HepG2 (cell line): ENCODE measurements at regions not wholly inside any gene's neighbourhood (a gene's known extent, or its start where the extent isn't known, plus 50 kb on each side); places are given as distances from the start of the nearest gene placed in this dataset.

Experiments used
- ATAC-seq: fragments of 200-7000 bp; cut with Tn5 transposase; 3 replicates; pipeline ENCODE4 v1.9.1; 2020; ENCODE audit warnings: mild to moderate bottlenecking, moderate library complexity
- BruUV-seq: library from RNA; stranded (reverse); fragments of 400-500 nt; replicated peaks from 2 replicates; lab custom pipeline; 2021; lab: Mats Ljungman, UMichigan
- CTCF ChIA-PET: fragments of 300-600 bp; formaldehyde crosslinking; extraction: SDS; loops from one replicate; lab custom pipeline; 2021; ENCODE audit warnings: low total read pairs, inconsistent platforms, low intra/inter-chr PET ratio; lab: Yijun Ruan, JAX
- POLR2A ChIA-PET: fragments of 350-600 bp; sonication (Branson Sonifier 250); formaldehyde crosslinking; loops from one replicate; lab custom pipeline; 2020; ENCODE audit warnings: antibody characterized with exemption, inconsistent platforms; lab: Yijun Ruan, JAX
- DNase-seq: peaks from one replicate; pipeline ENCODE4 v3.0.0-alpha.2; 2015; ENCODE audit warnings: low spot score
- FAIRE-seq: peaks from 3 replicates; lab custom pipeline; 2011; peaks lifted over from hg19 to GRCh38; lab: Jason Lieb, UNC
- H2AFZ ChIP-seq: one replicate; pipeline ENCODE4 v1.6.1; 2011; ENCODE audit warnings: low read length, inconsistent platforms
- H3K27ac ChIP-seq: fragments of 300-600 bp; 3 replicates; pipeline ENCODE4 v1.8.0; 2011; ENCODE audit warnings: mixed run types, mild to moderate bottlenecking, mixed read lengths, low read length, inconsistent platforms; ENCODE audit not compliant: insufficient read depth; ENCODE audit errors: extremely low read length
- H3K27me3 ChIP-seq, 2 experiments: fragments of 200-600 bp in 1 of 2; 2 replicates in 1 of 2; 3 replicates in 1 of 2; pipeline versions ENCODE4 v1.6.0 to v1.8.0; 2011; ENCODE audit warnings: low read length in 2 of 2, mild to moderate bottlenecking in 2 of 2, moderate library complexity in 2 of 2, inconsistent platforms in 1 of 2; ENCODE audit not compliant: insufficient read depth in 2 of 2, control insufficient read depth in 1 of 2
- H3K36me3 ChIP-seq, 2 experiments: fragments of 200-600 bp in 1 of 2; replicated peaks in 1 of 2; 2 replicates in 1 of 2; 3 replicates in 1 of 2; pipeline versions ENCODE4 v1.5.1 to v1.8.0; 2011; ENCODE audit warnings: low read length in 2 of 2, inconsistent platforms in 1 of 2; ENCODE audit not compliant: insufficient read depth in 2 of 2, control insufficient read depth in 1 of 2
- H3K4me1 ChIP-seq: 2 replicates; pipeline ENCODE4 v1.5.1; 2012; ENCODE audit warnings: low read length, inconsistent platforms; ENCODE audit not compliant: insufficient read depth
- H3K4me2 ChIP-seq: 2 replicates; pipeline ENCODE4 v1.6.0; 2011; ENCODE audit warnings: low read depth, low read length, inconsistent platforms
- H3K4me3 ChIP-seq, 3 experiments: fragments of 200-600 bp in 1 of 3; sonication (generic), shearing (Covaris generic) in 1 of 3; replicated peaks in 1 of 3; 2 replicates each; pipeline ENCODE4 v1.5.1; 2011 to 2016; ENCODE audit warnings: low read length in 3 of 3, inconsistent platforms in 2 of 3, low read depth in 2 of 3, mild to moderate bottlenecking in 2 of 3, control low read depth in 1 of 3, mixed read lengths in 1 of 3; ENCODE audit not compliant: insufficient read depth in 1 of 3
- H3K79me2 ChIP-seq: one replicate; pipeline ENCODE4 v1.6.1; 2011; ENCODE audit warnings: low read length, inconsistent platforms; ENCODE audit not compliant: insufficient read depth
- H3K9ac ChIP-seq: 2 replicates; pipeline ENCODE4 v1.6.0; 2011; ENCODE audit warnings: mild to moderate bottlenecking, low read depth, low read length, inconsistent platforms; ENCODE audit not compliant: insufficient read depth
- H3K9me3 ChIP-seq: 2 replicates; pipeline ENCODE4 v1.5.1; 2012; ENCODE audit warnings: mild to moderate bottlenecking, low read length
- H4K20me1 ChIP-seq: 2 replicates; pipeline ENCODE4 v1.6.0; 2011; ENCODE audit warnings: inconsistent platforms, mild to moderate bottlenecking, low read length, moderate library complexity; ENCODE audit not compliant: insufficient read depth
- BHLHE40 ChIP-seq: IDR thresholded peaks from 2 replicates; pipeline ENCODE4 v1.6.1; 2011; ENCODE audit warnings: low read length, improper control_type of control experiment
- CEBPB ChIP-seq: IDR thresholded peaks from 2 replicates; pipeline ENCODE4 v1.6.1; 2011; ENCODE audit warnings: low read depth, low read length, improper control_type of control experiment, borderline replicate concordance
- FOSL2 ChIP-seq: sonication (generic); formaldehyde crosslinking; IDR thresholded peaks from 2 replicates; pipeline ENCODE4 v1.4.0; 2020; ENCODE audit warnings: missing genetic modification reagents
- FOXA3 ChIP-seq: IDR thresholded peaks from 2 replicates; pipeline ENCODE4 v1.6.1; 2016; ENCODE audit warnings: missing genetic modification reagents, missing compliant biosample characterization
- GPN1 ChIP-seq: sonication (generic); formaldehyde crosslinking; IDR thresholded peaks from 2 replicates; pipeline ENCODE4 v1.5.1; 2020; ENCODE audit warnings: missing genetic modification reagents, borderline replicate concordance
- HNF4G ChIP-seq, 2 experiments: sonication (generic) in 1 of 2; formaldehyde crosslinking in 1 of 2; IDR thresholded peaks; 2 replicates each; pipeline versions ENCODE4 v1.4.0 to v1.6.1; 2011 to 2020; ENCODE audit warnings: borderline replicate concordance in 2 of 2, low read depth in 2 of 2, mild to moderate bottlenecking in 2 of 2, low read length in 1 of 2, missing genetic modification reagents in 1 of 2, moderate library complexity in 1 of 2
- NR2F6 ChIP-seq, 2 experiments: IDR thresholded peaks; 2 replicates each; pipeline ENCODE4 v1.6.1; 2016; ENCODE audit warnings: antibody characterized with exemption in 1 of 2, mild to moderate bottlenecking in 1 of 2
- PAXIP1 ChIP-seq: sonication (generic); formaldehyde crosslinking; conservative IDR thresholded peaks from 2 replicates; pipeline ENCODE4 v1.4.0; 2020; ENCODE audit warnings: mild to moderate bottlenecking, missing genetic modification reagents, moderate library complexity
- REXO4 ChIP-seq: sonication (generic); formaldehyde crosslinking; IDR thresholded peaks from 2 replicates; pipeline ENCODE4 v1.8.0; 2022; ENCODE audit warnings: missing genetic modification reagents, mild to moderate bottlenecking, borderline replicate concordance
- SRSF4 ChIP-seq: fragments of 200-400 bp; formaldehyde crosslinking; IDR thresholded peaks from one replicate; pipeline ENCODE4 v1.6.1; 2018; ENCODE audit warnings: mild to moderate bottlenecking, low read depth, low read length, moderate library complexity; ENCODE audit not compliant: poor library complexity, severe bottlenecking
- TGIF2 ChIP-seq: IDR thresholded peaks from 2 replicates; pipeline ENCODE4 v1.6.1; 2016; ENCODE audit warnings: control low read depth, missing compliant biosample characterization
- ZNF260 ChIP-seq: sonication (generic); formaldehyde crosslinking; IDR thresholded peaks from 2 replicates; pipeline ENCODE4 v1.4.0; 2020; ENCODE audit warnings: missing genetic modification reagents, low read depth, mild to moderate bottlenecking, borderline replicate concordance
- ZNF264 ChIP-seq: sonication (generic); formaldehyde crosslinking; IDR thresholded peaks from 2 replicates; pipeline ENCODE4 v1.4.0; 2020; ENCODE audit warnings: missing genetic modification reagents
- ZNF367 ChIP-seq: sonication (generic); formaldehyde crosslinking; IDR thresholded peaks from 2 replicates; pipeline ENCODE4 v1.4.0; 2020; ENCODE audit warnings: missing genetic modification reagents, borderline replicate concordance
- ZNF567 ChIP-seq: sonication (generic); formaldehyde crosslinking; IDR thresholded peaks from 2 replicates; pipeline ENCODE4 v1.8.1; 2023; ENCODE audit warnings: mild to moderate bottlenecking, missing genetic modification reagents, borderline replicate concordance
- ZNF670 ChIP-seq: sonication (generic); formaldehyde crosslinking; IDR thresholded peaks from 2 replicates; pipeline ENCODE4 v1.8.0; 2022; ENCODE audit warnings: mild to moderate bottlenecking, missing genetic modification reagents, borderline replicate concordance
- WGBS: methylation state at CpG from one replicate; pipeline ENCODE4 v1.1.6; 2017; ENCODE audit warnings: low lambda C conversion rate; 5-methylcytosine and 5-hydroxymethylcytosine counted together
- in situ Hi-C: cut with HindIII; loops from 2 replicates; pipeline ENCODE4 v1.10.0; 2017; ENCODE audit warnings: low pct_unique_long_range_greater_than_20kb; ENCODE audit not compliant: extremely low pct_ligation_motif_present
- intact Hi-C: fragments of 100-400 bp; cut with micrococcal nuclease; formaldehyde crosslinking; loops from one replicate; pipeline ENCODE4 v1.10.0; 2022; ENCODE audit not compliant: unreplicated experiment

GRCh38 chr2:7900593-7900992 lies 781.3 kb upstream of the ID2 start:
- WGBS, result 19% methylated on average over 5 of the region's 5 CpGs
- Histone ChIP-seq H3K9me3 (no peaks in the 10 kb centered on the region), H3K4me1 (no peaks in the 10 kb centered on the region), H3K9ac (no peak overlapping the region), H3K79me2 (no peaks in the 10 kb centered on the region), H2AFZ (no peak overlapping the region), H3K4me3 (no peak overlapping the region), H3K27me3 (no peaks in the 10 kb centered on the region; a peak in 1 of 5 replicates), H3K27ac (no peak overlapping the region), H4K20me1 (no peaks in the 10 kb centered on the region), H3K36me3 (no peaks in the 10 kb centered on the region), H3K4me2 (no peak overlapping the region)
- FAIRE-seq, result no peak
- POLR2A ChIA-PET, result no interaction called here
- TF ChIP-seq ZNF264 (CRISPR knock-in tag), result no peak
- no peak for TF ChIP-seq ZNF567 (CRISPR knock-in tag)
- no peak for TF ChIP-seq ZNF260 (CRISPR knock-in tag)
- TF ChIP-seq GPN1 (CRISPR knock-in tag), result no peak
- intact Hi-C loops (no loop called here), in situ Hi-C loops (no loop called here)
- CTCF ChIA-PET, result no interaction called here
- no TSS peak for BruUV-seq
- ATAC-seq, result no peak
- no peak for DNase-seq

- peak; percentile 82 for ATAC-seq
Measured at GRCh38 chr2:7902251-7902765, 779.5 kb upstream of the ID2 start.

More at GRCh38 chr2:7902251-7902765, 779.5 kb upstream of the ID2 start:
- no TSS peak for BruUV-seq
- 1% methylated on average over 5 of the region's 5 CpGs for WGBS
- Histone ChIP-seq H3K4me2 (no peak overlapping the region), H3K27ac (no peak overlapping the region), H4K20me1 (no peaks in the 10 kb centered on the region), H3K9me3 (no peaks in the 10 kb centered on the region), H3K4me1 (no peaks in the 10 kb centered on the region), H3K9ac (no peak overlapping the region), H2AFZ (no peak overlapping the region), H3K36me3 (no peaks in the 10 kb centered on the region), H3K27me3 (no peaks in the 10 kb centered on the region), H3K4me3 (no peak overlapping the region), H3K79me2 (no peaks in the 10 kb centered on the region)
- in situ Hi-C loops (no loop called here), intact Hi-C loops (no loop called here)
- DNase-seq, result no peak
- FAIRE-seq, result no peak
- ChIA-PET POLR2A (no interaction called here), CTCF (no interaction called here)
- TF ChIP-seq REXO4 (no peak), ZNF670 (no peak), SRSF4 (no peak), FOSL2 (CRISPR knock-in tag) (peak; percentile 42), ZNF367 (CRISPR knock-in tag) (no peak), ZNF264 (CRISPR knock-in tag) (peak; percentile 98), BHLHE40 (peak; percentile 72), TGIF2 (CRISPR knock-in tag) (no peak), CEBPB (peak; percentile 30; the same call in 1 of the 2 replicates), NR2F6 (IDR thresholded peaks at IDR 0.05) (no peak), NR2F6 (CRISPR knock-in tag; IDR thresholded peaks at IDR 0.05) (no peak), PAXIP1 (CRISPR knock-in tag) (0 out of 2 replicates have a peak, but pooled peaks have one; percentile 17), HNF4G (IDR thresholded peaks at IDR 0.05; ENCODE audit: borderline replicate concordance, low read depth, low read length) (peak; percentile 13; the same call in 1 of the 2 replicates), HNF4G (CRISPR knock-in tag; IDR thresholded peaks at IDR 0.05; ENCODE audit: borderline replicate concordance, low read depth) (no peak), FOXA3 (CRISPR knock-in tag) (0 out of 2 replicates have a peak, but pooled peaks have one; percentile 7)
